DND-41 (cell line): ENCODE measurements at regions not wholly inside any gene's neighbourhood (a gene's known extent, or its start where the extent isn't known, plus 50 kb on each side); places are given as distances from the start of the nearest gene placed in this dataset.
A peak's percentile ranks its signal among the peaks of the same experiment; 100 is the strongest.

ENCODE experiments used
- CTCF ChIP-seq: IDR thresholded peaks from 2 replicates; pipeline ENCODE4 v1.5.1; 2012; ENCODE audit warnings: borderline replicate concordance, low read length, moderate library complexity, mild to moderate bottlenecking; ENCODE audit not compliant: poor library complexity, severe bottlenecking; ENCODE audit errors: extremely low read depth
- EZH2 ChIP-seq: IDR thresholded peaks from 3 replicates; pipeline ENCODE4 v1.6.1; 2012; ENCODE audit warnings: borderline replicate concordance, low read depth, mild to moderate bottlenecking, moderate library complexity, low read length, inconsistent platforms; ENCODE audit not compliant: severe bottlenecking

DNA sequence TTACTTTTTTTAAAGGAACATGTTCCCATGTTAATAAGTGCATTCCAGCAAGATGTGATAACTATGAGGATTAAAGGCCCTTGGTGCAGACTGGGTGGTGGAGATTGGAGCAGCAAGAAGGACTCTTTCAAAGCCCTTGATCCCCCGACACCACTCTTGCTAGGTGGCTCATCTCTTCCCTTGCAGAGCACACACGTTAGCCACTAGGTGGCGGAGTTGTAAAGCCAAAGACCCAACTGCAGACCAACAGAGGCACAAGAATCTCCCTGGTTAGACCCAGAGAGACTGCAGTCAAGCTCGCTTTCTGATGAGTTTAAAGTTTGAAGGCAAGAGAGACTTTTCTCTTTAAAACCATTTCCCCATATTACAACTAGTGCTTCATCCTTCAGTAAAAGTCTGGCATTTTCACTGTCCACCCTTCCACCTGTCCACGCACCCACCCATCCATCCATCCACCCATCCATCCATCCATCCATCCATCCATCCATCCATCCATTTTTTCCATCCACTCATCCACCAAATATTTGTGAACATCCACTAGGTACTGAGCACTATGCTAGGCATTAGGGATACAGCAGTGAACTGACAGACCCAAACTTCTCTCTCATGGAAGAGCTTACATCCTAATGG lies 226.9 kb downstream of the MSX2 start:
- TF ChIP-seq CTCF (peak; percentile 94), EZH2 (no peak)
